BLaER1 treated with 17β-estradiol and CSF1 and Interleukin-3, amounts not matched to agents 10 nM and 100 nM (cell line): ENCODE measurements at regions not wholly inside any gene's neighbourhood (a gene's known extent, or its start where the extent isn't known, plus 50 kb on each side); places are given as distances from the start of the nearest gene placed in this dataset.
A peak's percentile ranks its signal among the peaks of the same experiment; 100 is the strongest.

Experiments used
- H3K27ac ChIP-seq, 11 experiments: shearing (Covaris generic); formaldehyde crosslinking; 2 replicates each; pipeline ENCODE4 v1.8.1; 2022
- H3K27me3 ChIP-seq, 11 experiments: shearing (Covaris generic); formaldehyde crosslinking; 2 replicates each; pipeline ENCODE4 v1.8.1; 2022
- H3K36me3 ChIP-seq, 11 experiments: shearing (Covaris generic); formaldehyde crosslinking; 2 replicates each; pipeline ENCODE4 v1.8.1; 2022
- H3K4me1 ChIP-seq, 10 experiments: shearing (Covaris generic); formaldehyde crosslinking; 2 replicates each; pipeline ENCODE4 v1.8.1; 2022
- H3K4me2 ChIP-seq, 11 experiments: shearing (Covaris generic); formaldehyde crosslinking; 2 replicates each; pipeline ENCODE4 v1.8.1; 2022
- H3K4me3 ChIP-seq, 10 experiments: shearing (Covaris generic); formaldehyde crosslinking; 2 replicates each; pipeline ENCODE4 v1.8.1; 2022
- H3K9ac ChIP-seq, 11 experiments: shearing (Covaris generic); formaldehyde crosslinking; 2 replicates each; pipeline ENCODE4 v1.8.1; 2022
- H3K9me3 ChIP-seq, 11 experiments: shearing (Covaris generic); formaldehyde crosslinking; replicated peaks in 1 of 11; 2 replicates each; pipeline ENCODE4 v1.8.1; 2022
- H4K20me1 ChIP-seq, 11 experiments: shearing (Covaris generic); formaldehyde crosslinking; 2 replicates each; pipeline ENCODE4 v1.8.1; 2022
- Cebpa-rat ChIP-seq, 11 experiments: shearing (Covaris generic); IDR thresholded peaks; 2 replicates each; pipeline ENCODE4 v1.8.1; 2022

GRCh38 chr13:60282186-60282585 lies 114.8 kb upstream of the TDRD3 start:
- peaks cover 0 to 10% (median 0%) of the 10 kb centered on the region in 11 experiments; a peak in 4 of 22 replicates for H3K9me3 ChIP-seq
- H3K36me3 ChIP-seq: no peaks in the 10 kb centered on the region
- H4K20me1 ChIP-seq: no peaks in the 10 kb centered on the region
- no peaks in the 10 kb centered on the region for H3K27me3 ChIP-seq
- no peak for TF ChIP-seq Cebpa-rat (IDR thresholded peaks at IDR 0.05)
- no peaks in the 10 kb centered on the region for H3K4me1 ChIP-seq
- H3K9ac ChIP-seq: no peak overlapping the region
- H3K4me2 ChIP-seq: no peak overlapping the region
- H3K27ac ChIP-seq: no peak overlapping the region
- H3K4me3 ChIP-seq: no peak overlapping the region

- no peak overlapping the region for H3K9ac ChIP-seq
- H3K4me1 ChIP-seq: no peaks in the 10 kb centered on the region
- no peak overlapping the region for H3K4me2 ChIP-seq
- H3K27ac ChIP-seq: no peak overlapping the region
- H3K4me3 ChIP-seq: no peak overlapping the region
- no peaks in the 10 kb centered on the region for H3K36me3 ChIP-seq
- no peaks in the 10 kb centered on the region for H4K20me1 ChIP-seq
- H3K27me3 ChIP-seq: no peaks in the 10 kb centered on the region
- TF ChIP-seq Cebpa-rat (IDR thresholded peaks at IDR 0.05): no peak
- peaks cover 0 to 10% (median 0%) of the 10 kb centered on the region in 11 experiments; a peak in 4 of 22 replicates for H3K9me3 ChIP-seq
These were observed 114.3 kb upstream of the TDRD3 start for GRCh38 chr13:60282708-60283107.

GRCh38 chr13:60286707-60287106 lies 110.3 kb upstream of the TDRD3 start:
- H3K4me2 ChIP-seq: no peak overlapping the region
- H3K36me3 ChIP-seq: no peaks in the 10 kb centered on the region
- H3K27me3 ChIP-seq: no peaks in the 10 kb centered on the region
- no peak overlapping the region for H3K4me3 ChIP-seq
- no peak for TF ChIP-seq Cebpa-rat (IDR thresholded peaks at IDR 0.05)
- H3K9ac ChIP-seq: no peak overlapping the region
- H3K4me1 ChIP-seq: no peaks in the 10 kb centered on the region
- H3K9me3 ChIP-seq: peaks cover 0 to 10% (median 0%) of the 10 kb centered on the region in 11 experiments; a peak in 4 of 22 replicates
- no peaks in the 10 kb centered on the region for H4K20me1 ChIP-seq
- H3K27ac ChIP-seq: no peak overlapping the region

GRCh38 chr13:60288569-60288968 lies 108.5 kb upstream of the TDRD3 start:
- no peaks in the 10 kb centered on the region for H3K27me3 ChIP-seq
- no peaks in the 10 kb centered on the region for H4K20me1 ChIP-seq
- H3K4me2 ChIP-seq: no peak overlapping the region
- H3K36me3 ChIP-seq: no peaks in the 10 kb centered on the region
- TF ChIP-seq Cebpa-rat (IDR thresholded peaks at IDR 0.05): no peak
- H3K9me3 ChIP-seq: peaks cover 0 to 10% (median 0%) of the 10 kb centered on the region in 11 experiments; a peak in 4 of 22 replicates
- no peaks in the 10 kb centered on the region for H3K4me1 ChIP-seq
- H3K4me3 ChIP-seq: no peak overlapping the region
- H3K27ac ChIP-seq: no peak overlapping the region
- no peak overlapping the region for H3K9ac ChIP-seq

GRCh38 chr13:60303166-60303565 lies 93.9 kb upstream of the TDRD3 start:
- no peak for TF ChIP-seq Cebpa-rat (IDR thresholded peaks at IDR 0.05)
- Histone ChIP-seq H3K9ac (no peak overlapping the region), H3K27me3 (no peaks in the 10 kb centered on the region), H3K4me1 (no peaks in the 10 kb centered on the region), H3K27ac (no peak overlapping the region), H3K36me3 (no peaks in the 10 kb centered on the region), H3K4me2 (no peak overlapping the region), H3K9me3 (no peaks in the 10 kb centered on the region), H4K20me1 (no peaks in the 10 kb centered on the region), H3K4me3 (no peak overlapping the region)

GRCh38 chr13:60311527-60311926 lies 85.5 kb upstream of the TDRD3 start:
- no peaks in the 10 kb centered on the region for H4K20me1 ChIP-seq
- no peak overlapping the region for H3K4me3 ChIP-seq
- no peak overlapping the region for H3K9ac ChIP-seq
- H3K4me2 ChIP-seq: peak overlapping the region; percentile 0 to 68 (median 33); a peak in 16 of 22 replicates
- no peaks in the 10 kb centered on the region for H3K27me3 ChIP-seq
- H3K36me3 ChIP-seq: no peaks in the 10 kb centered on the region
- peaks cover 9 to 15% (median 10%) of the 10 kb centered on the region in 10 experiments; a peak in 19 of 20 replicates for H3K4me1 ChIP-seq
- TF ChIP-seq Cebpa-rat (IDR thresholded peaks at IDR 0.05): no peak
- no peak overlapping the region for H3K27ac ChIP-seq
- no peaks in the 10 kb centered on the region for H3K9me3 ChIP-seq

GRCh38 chr13:60312851-60313505 lies 84.0 kb upstream of the TDRD3 start:
- Histone ChIP-seq H3K9ac (no peak overlapping the region), H4K20me1 (no peaks in the 10 kb centered on the region), H3K9me3 (no peaks in the 10 kb centered on the region), H3K4me2 (no peak overlapping the region), H3K4me3 (no peak overlapping the region), H3K36me3 (no peaks in the 10 kb centered on the region), H3K27me3 (no peaks in the 10 kb centered on the region), H3K4me1 (peaks cover 9 to 15% (median 10%) of the 10 kb centered on the region in 10 experiments; a peak in 19 of 20 replicates), H3K27ac (no peak overlapping the region)
- TF ChIP-seq Cebpa-rat (IDR thresholded peaks at IDR 0.05): no peak

GRCh38 chr13:60318186-60318585 lies 78.8 kb upstream of the TDRD3 start:
- Histone ChIP-seq H3K4me1 (no peaks in the 10 kb centered on the region), H4K20me1 (no peaks in the 10 kb centered on the region), H3K9ac (no peak overlapping the region), H3K4me3 (no peak overlapping the region), H3K4me2 (no peak overlapping the region), H3K27me3 (no peaks in the 10 kb centered on the region), H3K36me3 (no peaks in the 10 kb centered on the region), H3K27ac (no peak overlapping the region), H3K9me3 (peaks cover 0 to 3% (median 0%) of the 10 kb centered on the region in 11 experiments; a peak in 2 of 22 replicates)
- TF ChIP-seq Cebpa-rat (IDR thresholded peaks at IDR 0.05): no peak

GRCh38 chr13:60324131-60324530 lies 72.9 kb upstream of the TDRD3 start:
- Histone ChIP-seq H3K36me3 (no peaks in the 10 kb centered on the region), H3K27me3 (no peaks in the 10 kb centered on the region), H3K9me3 (peaks cover 0 to 3% (median 0%) of the 10 kb centered on the region in 11 experiments; a peak in 2 of 22 replicates), H3K4me3 (no peak overlapping the region), H4K20me1 (no peaks in the 10 kb centered on the region), H3K27ac (no peak overlapping the region), H3K4me2 (no peak overlapping the region), H3K4me1 (peaks cover 13 to 19% (median 16%) of the 10 kb centered on the region in 10 experiments; a peak in 18 of 20 replicates), H3K9ac (no peak overlapping the region)
- no peak for TF ChIP-seq Cebpa-rat (IDR thresholded peaks at IDR 0.05)

- Histone ChIP-seq H3K9ac (no peak overlapping the region), H3K4me2 (no peak overlapping the region), H3K36me3 (no peaks in the 10 kb centered on the region), H3K27ac (no peak overlapping the region), H3K4me1 (peaks cover 13 to 19% (median 16%) of the 10 kb centered on the region in 10 experiments; a peak in 18 of 20 replicates), H3K9me3 (peaks cover 0 to 3% (median 0%) of the 10 kb centered on the region in 11 experiments; a peak in 2 of 22 replicates), H4K20me1 (no peaks in the 10 kb centered on the region), H3K27me3 (no peaks in the 10 kb centered on the region), H3K4me3 (no peak overlapping the region)
- no peak for TF ChIP-seq Cebpa-rat (IDR thresholded peaks at IDR 0.05)
These were observed 70.7 kb upstream of the TDRD3 start for GRCh38 chr13:60326273-60326672.
